ENCODE measurements at regions not wholly inside any gene's neighbourhood (a gene's known extent, or its start where the extent isn't known, plus 50 kb on each side); places are given as distances from the start of the nearest gene placed in this dataset.
A peak's percentile ranks its signal among the peaks of the same experiment; 100 is the strongest.

- TF ChIP-seq, protein P1, sequence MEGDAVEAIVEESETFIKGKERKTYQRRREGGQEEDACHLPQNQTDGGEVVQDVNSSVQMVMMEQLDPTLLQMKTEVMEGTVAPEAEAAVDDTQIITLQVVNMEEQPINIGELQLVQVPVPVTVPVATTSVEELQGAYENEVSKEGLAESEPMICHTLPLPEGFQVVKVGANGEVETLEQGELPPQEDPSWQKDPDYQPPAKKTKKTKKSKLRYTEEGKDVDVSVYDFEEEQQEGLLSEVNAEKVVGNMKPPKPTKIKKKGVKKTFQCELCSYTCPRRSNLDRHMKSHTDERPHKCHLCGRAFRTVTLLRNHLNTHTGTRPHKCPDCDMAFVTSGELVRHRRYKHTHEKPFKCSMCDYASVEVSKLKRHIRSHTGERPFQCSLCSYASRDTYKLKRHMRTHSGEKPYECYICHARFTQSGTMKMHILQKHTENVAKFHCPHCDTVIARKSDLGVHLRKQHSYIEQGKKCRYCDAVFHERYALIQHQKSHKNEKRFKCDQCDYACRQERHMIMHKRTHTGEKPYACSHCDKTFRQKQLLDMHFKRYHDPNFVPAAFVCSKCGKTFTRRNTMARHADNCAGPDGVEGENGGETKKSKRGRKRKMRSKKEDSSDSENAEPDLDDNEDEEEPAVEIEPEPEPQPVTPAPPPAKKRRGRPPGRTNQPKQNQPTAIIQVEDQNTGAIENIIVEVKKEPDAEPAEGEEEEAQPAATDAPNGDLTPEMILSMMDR (IDR thresholded peaks at IDR 0.05; ENCODE audit: insufficient read depth, low read depth, low read length) = peak; percentile 92
- TF ChIP-seq EZH2 (IDR thresholded peaks at IDR 0.05; ENCODE audit: insufficient read depth, low read length) = no peak
These were observed 210.0 kb downstream of the RBM43 start for GRCh38 chr2:151051574-151052220.

All from astrocyte (in vitro differentiated cells and primary cell).